Gastrocnemius medialis (tissue), 4 donors: ENCODE measurements at regions not wholly inside any gene's neighbourhood (a gene's known extent, or its start where the extent isn't known, plus 50 kb on each side); places are given as distances from the start of the nearest gene placed in this dataset.

ENCODE experiments used
- ATAC-seq, 2 donors: fragments of 150-250 bp; one replicate each; pipeline ENCODE4 v1.9.1; 2016
- DNase-seq, 2 donors: peaks; one replicate each; pipeline ENCODE4 v3.0.0-alpha.2; 2019
- H3K27ac ChIP-seq, 4 donors: fragments of 200-600 bp; sonication (generic); 1 replicate in 1 of 4; 2 replicates in 3 of 4; pipeline ENCODE4 v1.5.1; 2016 to 2018; ENCODE audit warnings: mild to moderate bottlenecking in 2 of 4, moderate library complexity in 1 of 4
- H3K27me3 ChIP-seq, 3 donors: fragments of 200-600 bp; sonication (generic) in 2 of 3; 1 replicate in 1 of 3; 2 replicates in 2 of 3; pipeline versions ENCODE4 v1.5.1 to v1.6.0; 2016 to 2019; ENCODE audit warnings: mild to moderate bottlenecking in 1 of 3, moderate library complexity in 1 of 3
- H3K36me3 ChIP-seq, 2 donors: fragments of 200-600 bp; sonication (generic) in 1 of 2; one replicate each; pipeline ENCODE4 v1.5.1; 2017 to 2018
- H3K4me1 ChIP-seq, 2 donors: fragments of 200-600 bp; sonication (generic) in 1 of 2; one replicate each; pipeline ENCODE4 v1.5.1; 2016 to 2017; ENCODE audit warnings: mild to moderate bottlenecking in 2 of 2
- H3K4me3 ChIP-seq, 4 donors: fragments of 200-600 bp; sonication (generic) in 3 of 4; 1 replicate in 1 of 4; 2 replicates in 3 of 4; pipeline ENCODE4 v1.5.1; 2016 to 2019; ENCODE audit warnings: mild to moderate bottlenecking in 2 of 4
- H3K9me3 ChIP-seq, 3 donors: fragments of 200-600 bp; sonication (generic) in 2 of 3; 1 replicate in 1 of 3; 2 replicates in 2 of 3; pipeline ENCODE4 v1.5.1; 2016 to 2019
- POLR2A ChIP-seq, 2 donors: fragments of 450-650 bp; IDR thresholded peaks; one replicate each; pipeline ENCODE4 v1.6.1; 2017; ENCODE audit warnings: antibody characterized with exemption in 2 of 2, mild to moderate bottlenecking in 2 of 2, moderate library complexity in 2 of 2
- in situ Hi-C, 4 donors: fragments of 200-750 bp; cut with MboI; loops; one replicate each; pipeline versions ENCODE4 v1.15.0 to v1.8.0; 2017; ENCODE audit warnings: low sequenced_read_pairs in 4 of 4
- intact Hi-C: fragments of 100-400 bp; cut with DNase I; formaldehyde crosslinking; loops from one replicate; pipeline ENCODE4 v1.15.1; 2023; ENCODE audit warnings: low total_unique reads
- TF ChIP-seq, protein P1 (sequence below), 5 experiments: fragments of 450-650 bp in 3 of 5; fragments of 200-600 bp in 2 of 5; sonication (generic) in 2 of 5; IDR thresholded peaks in 4 of 5; conservative IDR thresholded peaks in 1 of 5; 1 replicate in 4 of 5; 2 replicates in 1 of 5; pipeline ENCODE4 v1.5.1; 2016 to 2019; ENCODE audit warnings: antibody characterized with exemption in 5 of 5, mild to moderate bottlenecking in 3 of 5, moderate library complexity in 3 of 5

GRCh38 chr7:131932271-131932670 is 375.8 kb upstream of the PODXL start:
- Histone ChIP-seq H3K27ac (no peak overlapping the region), H3K36me3 (no peaks in the 10 kb centered on the region), H3K4me1 (no peaks in the 10 kb centered on the region), H3K9me3 (no peaks in the 10 kb centered on the region), H3K4me3 (no peak overlapping the region), H3K27me3 (no peaks in the 10 kb centered on the region)
- TF ChIP-seq POLR2A (IDR thresholded peaks at IDR 0.05) = no peak
- TF ChIP-seq, protein P1, sequence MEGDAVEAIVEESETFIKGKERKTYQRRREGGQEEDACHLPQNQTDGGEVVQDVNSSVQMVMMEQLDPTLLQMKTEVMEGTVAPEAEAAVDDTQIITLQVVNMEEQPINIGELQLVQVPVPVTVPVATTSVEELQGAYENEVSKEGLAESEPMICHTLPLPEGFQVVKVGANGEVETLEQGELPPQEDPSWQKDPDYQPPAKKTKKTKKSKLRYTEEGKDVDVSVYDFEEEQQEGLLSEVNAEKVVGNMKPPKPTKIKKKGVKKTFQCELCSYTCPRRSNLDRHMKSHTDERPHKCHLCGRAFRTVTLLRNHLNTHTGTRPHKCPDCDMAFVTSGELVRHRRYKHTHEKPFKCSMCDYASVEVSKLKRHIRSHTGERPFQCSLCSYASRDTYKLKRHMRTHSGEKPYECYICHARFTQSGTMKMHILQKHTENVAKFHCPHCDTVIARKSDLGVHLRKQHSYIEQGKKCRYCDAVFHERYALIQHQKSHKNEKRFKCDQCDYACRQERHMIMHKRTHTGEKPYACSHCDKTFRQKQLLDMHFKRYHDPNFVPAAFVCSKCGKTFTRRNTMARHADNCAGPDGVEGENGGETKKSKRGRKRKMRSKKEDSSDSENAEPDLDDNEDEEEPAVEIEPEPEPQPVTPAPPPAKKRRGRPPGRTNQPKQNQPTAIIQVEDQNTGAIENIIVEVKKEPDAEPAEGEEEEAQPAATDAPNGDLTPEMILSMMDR (IDR thresholded peaks at IDR 0.05 in 4 of 5, conservative IDR thresholded peaks at IDR 0.05 in 1 of 5) = no peak
- ATAC-seq (no peak), DNase-seq (no peak)
- in situ Hi-C loops = loop anchor here in 1 of 4 donors (25.0 kb wide), 2 partner anchors 330 to 655 kb away; partner anchors contain the start of gene PLXNA4
- intact Hi-C loops = no loop called here

- in situ Hi-C loops (loop anchor here in 1 of 4 donors (25.0 kb wide), 2 partner anchors 331 to 656 kb away; partner anchors contain the start of gene PLXNA4), intact Hi-C loops (no loop called here)
- no peak overlapping the region for H3K27ac ChIP-seq
- H3K4me1 ChIP-seq = no peaks in the 10 kb centered on the region
- ATAC-seq = no peak
- H3K4me3 ChIP-seq = no peak overlapping the region
- no peaks in the 10 kb centered on the region for H3K27me3 ChIP-seq
- H3K36me3 ChIP-seq = no peaks in the 10 kb centered on the region
- DNase-seq = no peak
- no peaks in the 10 kb centered on the region for H3K9me3 ChIP-seq
- TF ChIP-seq, protein P1 (IDR thresholded peaks at IDR 0.05 in 4 of 5, conservative IDR thresholded peaks at IDR 0.05 in 1 of 5) = no peak
- no peak for TF ChIP-seq POLR2A (IDR thresholded peaks at IDR 0.05)
Measured at GRCh38 chr7:131931370-131931769, 374.9 kb upstream of the PODXL start.

DNA sequence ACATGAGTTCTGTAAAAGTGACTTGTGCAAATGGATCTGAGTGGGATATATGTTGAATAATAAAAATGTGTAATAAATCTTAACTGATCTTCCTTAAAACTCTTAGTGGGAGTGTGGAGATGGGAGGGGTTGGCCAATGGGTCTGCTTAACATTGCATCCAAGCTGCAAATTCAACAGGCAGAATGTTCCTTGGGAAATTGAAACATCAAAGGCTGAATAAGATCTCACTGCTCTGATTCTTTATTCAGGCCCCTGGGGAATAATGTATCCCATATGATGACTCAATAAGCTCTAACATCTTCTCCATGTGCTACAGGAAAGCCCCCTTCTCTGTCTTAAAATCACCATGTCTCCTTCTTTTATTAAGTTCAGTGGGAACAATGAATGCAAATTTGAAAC is 373.2 kb upstream of the PODXL start:
- Histone ChIP-seq H3K27ac (no peak overlapping the region), H3K27me3 (peaks cover 0 to 2% (median 0%) of the 10 kb centered on the region in 3 donors), H3K9me3 (no peaks in the 10 kb centered on the region), H3K36me3 (no peaks in the 10 kb centered on the region), H3K4me1 (no peaks in the 10 kb centered on the region), H3K4me3 (no peak overlapping the region)
- no peak for ATAC-seq
- intact Hi-C loops (no loop called here), in situ Hi-C loops (loop anchor here in 1 of 4 donors (25.0 kb wide), 2 partner anchors 333 to 658 kb away; partner anchors contain the start of gene PLXNA4)
- TF ChIP-seq, protein P1 (IDR thresholded peaks at IDR 0.05 in 4 of 5, conservative IDR thresholded peaks at IDR 0.05 in 1 of 5) = no peak
- TF ChIP-seq POLR2A (IDR thresholded peaks at IDR 0.05) = no peak
- no peak for DNase-seq

DNA sequence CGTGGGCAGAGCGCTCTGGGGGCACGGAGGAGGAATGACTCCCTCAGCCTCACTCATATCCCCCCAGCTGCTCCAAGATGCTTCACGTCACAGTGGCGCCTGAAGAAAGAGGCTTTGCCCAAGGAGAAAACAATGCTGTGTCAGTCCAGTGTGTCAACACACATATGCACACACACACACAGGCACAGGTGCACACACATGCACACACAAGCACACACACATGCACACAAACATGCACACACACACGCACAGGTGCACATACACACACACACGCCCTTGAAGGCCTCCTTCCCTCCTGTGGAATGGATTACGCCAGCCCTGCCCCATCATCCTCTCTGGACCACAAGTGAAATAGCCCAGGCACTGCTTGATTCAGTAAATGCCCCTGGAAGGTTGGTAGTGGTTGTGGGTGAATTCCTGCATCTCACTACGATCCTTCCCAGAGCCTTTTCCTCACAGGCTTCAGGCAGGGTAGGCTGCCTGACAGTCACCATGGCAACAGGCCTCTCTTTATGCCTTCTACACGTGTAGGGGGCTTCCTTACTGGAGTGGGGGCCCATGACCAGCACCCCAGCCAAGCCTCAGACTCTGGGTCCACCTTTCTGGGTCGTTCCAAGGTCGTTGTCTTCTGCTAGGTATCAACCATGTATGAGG is 371.5 kb upstream of the PODXL start:
- ATAC-seq = no peak
- in situ Hi-C loops = loop anchor here in 1 of 4 donors (25.0 kb wide), 2 partner anchors 334 to 659 kb away; partner anchors contain the start of gene PLXNA4
- H3K36me3 ChIP-seq = no peaks in the 10 kb centered on the region
- intact Hi-C loops = no loop called here
- DNase-seq = no peak
- TF ChIP-seq, protein P1 (IDR thresholded peaks at IDR 0.05 in 4 of 5, conservative IDR thresholded peaks at IDR 0.05 in 1 of 5) = no peak
- TF ChIP-seq POLR2A (IDR thresholded peaks at IDR 0.05) = no peak
- H3K27ac ChIP-seq = no peak overlapping the region
- no peak overlapping the region for H3K4me3 ChIP-seq
- H3K27me3 ChIP-seq = peaks cover 0 to 2% (median 0%) of the 10 kb centered on the region in 3 donors
- H3K9me3 ChIP-seq = no peaks in the 10 kb centered on the region
- H3K4me1 ChIP-seq = no peaks in the 10 kb centered on the region
